GM06990 (cell line): ENCODE measurements at regions not wholly inside any gene's neighbourhood (a gene's known extent, or its start where the extent isn't known, plus 50 kb on each side); places are given as distances from the start of the nearest gene placed in this dataset.

Source experiments
- DNase-seq: peaks from one replicate; pipeline ENCODE4 v3.0.0-alpha.2; 2011; ENCODE audit not compliant: insufficient read length; ENCODE audit errors: extremely low read depth
- H3K27me3 ChIP-seq: replicated peaks from 2 replicates; pipeline ENCODE4 v1.6.0; 2011; ENCODE audit warnings: low read length; ENCODE audit not compliant: control insufficient read depth, insufficient read depth
- H3K36me3 ChIP-seq: 2 replicates; pipeline ENCODE4 v1.5.1; 2011; ENCODE audit warnings: low read length; ENCODE audit not compliant: control insufficient read depth, insufficient read depth
- H3K4me3 ChIP-seq: replicated peaks from 2 replicates; pipeline ENCODE4 v1.5.1; 2011; ENCODE audit warnings: low read depth, mild to moderate bottlenecking, control low read depth, low read length
- TF ChIP-seq, protein P1 (sequence below): IDR thresholded peaks from 2 replicates; pipeline ENCODE4 v1.5.1; 2011; ENCODE audit warnings: low read length, control low read depth, mild to moderate bottlenecking, inconsistent platforms; ENCODE audit not compliant: insufficient read depth, poor library complexity, severe bottlenecking

DNA sequence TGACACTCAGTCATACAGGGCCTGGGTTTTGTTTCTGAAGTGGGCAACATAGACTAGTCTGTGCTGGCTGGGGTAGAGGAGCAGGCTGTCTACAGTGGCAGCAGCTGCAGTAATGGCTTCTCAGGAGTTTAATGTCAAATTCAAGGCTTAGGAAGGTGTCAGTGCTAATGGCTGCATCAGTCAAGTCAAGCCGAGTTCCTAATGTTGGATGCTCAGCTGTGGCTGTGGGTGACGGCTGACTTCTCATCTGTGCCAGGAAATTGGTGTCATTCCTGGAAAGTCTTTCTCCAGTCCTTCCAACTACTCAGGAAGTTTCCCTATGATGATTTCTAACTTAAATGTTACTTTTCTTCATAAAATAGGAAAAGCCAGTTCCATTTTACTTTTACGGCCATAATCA lies 468.1 kb upstream of the IGFBP3 start:
- TF ChIP-seq, protein P1, sequence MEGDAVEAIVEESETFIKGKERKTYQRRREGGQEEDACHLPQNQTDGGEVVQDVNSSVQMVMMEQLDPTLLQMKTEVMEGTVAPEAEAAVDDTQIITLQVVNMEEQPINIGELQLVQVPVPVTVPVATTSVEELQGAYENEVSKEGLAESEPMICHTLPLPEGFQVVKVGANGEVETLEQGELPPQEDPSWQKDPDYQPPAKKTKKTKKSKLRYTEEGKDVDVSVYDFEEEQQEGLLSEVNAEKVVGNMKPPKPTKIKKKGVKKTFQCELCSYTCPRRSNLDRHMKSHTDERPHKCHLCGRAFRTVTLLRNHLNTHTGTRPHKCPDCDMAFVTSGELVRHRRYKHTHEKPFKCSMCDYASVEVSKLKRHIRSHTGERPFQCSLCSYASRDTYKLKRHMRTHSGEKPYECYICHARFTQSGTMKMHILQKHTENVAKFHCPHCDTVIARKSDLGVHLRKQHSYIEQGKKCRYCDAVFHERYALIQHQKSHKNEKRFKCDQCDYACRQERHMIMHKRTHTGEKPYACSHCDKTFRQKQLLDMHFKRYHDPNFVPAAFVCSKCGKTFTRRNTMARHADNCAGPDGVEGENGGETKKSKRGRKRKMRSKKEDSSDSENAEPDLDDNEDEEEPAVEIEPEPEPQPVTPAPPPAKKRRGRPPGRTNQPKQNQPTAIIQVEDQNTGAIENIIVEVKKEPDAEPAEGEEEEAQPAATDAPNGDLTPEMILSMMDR: no peak
- no peaks in the 10 kb centered on the region; the same call in 1 of the 2 replicates for H3K27me3 ChIP-seq
- H3K36me3 ChIP-seq: no peaks in the 10 kb centered on the region
- H3K4me3 ChIP-seq: no peak overlapping the region
- DNase-seq: no peak

DNA sequence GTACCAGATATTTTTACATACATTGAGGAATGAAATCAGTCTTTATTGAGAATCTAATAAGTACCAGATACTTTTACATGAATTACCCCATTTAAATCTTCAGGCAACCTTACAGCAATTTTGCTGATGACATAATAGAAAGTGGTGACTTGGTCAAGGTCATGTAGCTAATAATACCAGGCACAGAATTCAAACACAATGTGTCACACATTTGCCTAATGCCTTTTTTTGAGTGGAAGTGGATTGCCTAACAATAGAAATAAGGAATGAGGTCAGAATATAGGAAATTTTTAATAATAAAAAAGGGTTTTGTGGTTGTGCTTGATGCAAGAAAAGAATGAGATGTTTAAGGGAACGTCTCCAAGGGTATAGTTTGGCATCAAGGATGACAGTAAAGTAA lies 466.6 kb upstream of the IGFBP3 start:
- H3K4me3 ChIP-seq: no peak overlapping the region
- TF ChIP-seq, protein P1: no peak
- no peaks in the 10 kb centered on the region for H3K36me3 ChIP-seq
- no peak for DNase-seq
- H3K27me3 ChIP-seq: no peaks in the 10 kb centered on the region; the same call in 1 of the 2 replicates

DNA sequence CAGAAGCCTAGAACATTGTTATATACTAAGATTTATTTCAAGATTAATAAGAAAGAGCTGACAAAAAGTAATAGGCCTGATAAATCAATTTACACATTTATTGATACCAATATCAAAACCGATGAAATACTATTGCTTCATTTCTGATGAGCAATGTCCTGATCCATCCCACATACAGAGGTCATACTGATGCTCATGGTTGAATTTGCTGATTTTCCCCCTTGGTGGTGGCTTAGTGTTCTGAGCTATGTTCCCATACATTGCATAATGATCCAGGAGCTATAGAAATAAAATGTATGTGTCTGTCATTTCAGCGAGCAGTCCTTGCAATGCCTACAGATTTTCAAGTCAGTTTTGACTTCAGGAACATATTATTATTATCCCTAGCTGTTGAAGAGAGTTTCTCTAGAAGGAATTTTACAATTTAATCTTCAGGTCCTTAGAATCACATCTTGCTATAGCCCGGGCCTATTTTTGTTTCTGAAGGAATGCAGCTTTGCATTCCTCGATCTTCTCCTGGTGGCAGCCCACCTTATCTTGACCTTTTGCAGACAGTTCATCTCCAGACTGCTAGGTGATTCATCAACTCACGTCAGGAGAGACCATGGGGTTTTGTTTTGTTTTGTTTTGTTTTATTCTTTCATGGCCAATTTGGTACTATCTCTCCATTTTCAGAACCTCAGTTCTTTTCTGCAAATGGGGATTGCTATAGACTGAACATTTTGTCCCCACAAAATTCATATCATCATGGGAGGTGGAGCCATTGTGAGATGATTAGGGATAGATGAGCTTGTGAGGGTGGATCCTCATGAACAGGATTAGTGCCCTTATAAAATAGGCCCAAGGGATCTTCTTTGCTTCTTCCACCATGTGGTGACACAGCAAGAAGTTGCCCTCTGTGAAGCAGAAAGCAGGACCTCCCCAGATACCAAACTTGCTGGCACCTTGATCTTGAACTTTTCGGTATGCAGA lies 465.6 kb upstream of the IGFBP3 start:
- DNase-seq: no peak
- Histone ChIP-seq H3K4me3 (no peak overlapping the region), H3K36me3 (no peaks in the 10 kb centered on the region), H3K27me3 (no peaks in the 10 kb centered on the region)
- TF ChIP-seq, protein P1: no peak

DNA sequence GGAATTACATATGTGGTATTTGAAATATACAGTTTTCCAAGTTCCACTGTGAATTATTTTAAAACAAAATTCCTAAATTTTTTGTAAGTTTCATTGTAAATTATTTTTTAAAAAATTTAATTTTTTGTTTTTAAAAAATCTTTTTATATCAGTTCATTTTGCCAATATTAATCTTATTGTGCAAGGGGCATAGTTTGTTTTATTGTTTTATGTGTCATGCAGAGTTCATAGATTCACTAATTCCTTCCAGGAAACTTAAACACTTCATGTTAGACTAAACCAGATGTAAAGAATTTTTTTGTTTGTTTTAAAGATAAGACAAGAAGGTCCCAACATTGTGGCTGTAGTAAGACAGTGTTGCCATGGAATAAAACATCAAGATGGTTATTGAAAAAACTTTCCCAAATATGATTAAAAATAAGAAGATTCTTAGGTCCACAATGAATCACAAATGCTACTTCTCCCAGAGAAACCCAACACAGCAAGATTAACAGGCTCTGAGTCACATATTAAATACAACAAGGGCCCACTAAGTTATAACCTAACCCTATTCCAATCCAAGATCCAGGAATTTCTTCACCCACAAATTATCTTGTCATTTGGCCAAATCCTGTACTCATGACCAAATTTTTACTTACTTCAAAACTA lies 464.7 kb upstream of the IGFBP3 start:
- TF ChIP-seq, protein P1: no peak
- H3K27me3 ChIP-seq: no peaks in the 10 kb centered on the region
- no peaks in the 10 kb centered on the region for H3K36me3 ChIP-seq
- no peak for DNase-seq
- H3K4me3 ChIP-seq: no peak overlapping the region

DNA sequence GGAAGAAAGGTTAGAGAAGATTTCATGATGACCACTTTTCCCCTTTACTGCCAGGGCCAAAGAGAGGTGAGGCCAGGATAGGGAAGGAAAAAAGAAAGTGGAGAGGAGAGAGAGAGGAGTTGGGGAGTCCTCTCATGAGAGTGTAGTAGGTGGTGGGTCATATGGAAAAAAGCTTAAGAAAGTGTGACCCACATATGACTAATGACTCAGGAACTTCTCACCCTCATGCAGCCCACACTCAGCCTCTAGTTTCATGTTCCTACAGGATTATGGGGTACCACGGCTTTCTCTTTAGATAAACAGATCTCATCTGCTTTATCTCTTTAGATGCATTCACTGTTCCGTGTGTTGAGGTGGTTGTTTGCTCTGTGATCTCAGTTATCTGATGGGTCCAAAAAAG lies 462.5 kb upstream of the IGFBP3 start:
- DNase-seq: no peak
- Histone ChIP-seq H3K36me3 (no peaks in the 10 kb centered on the region), H3K27me3 (no peaks in the 10 kb centered on the region), H3K4me3 (no peak overlapping the region)
- TF ChIP-seq, protein P1: no peak
